ENCODE measurements at regions not wholly inside any gene's neighbourhood (a gene's known extent, or its start where the extent isn't known, plus 50 kb on each side); places are given as distances from the start of the nearest gene placed in this dataset.

DNA sequence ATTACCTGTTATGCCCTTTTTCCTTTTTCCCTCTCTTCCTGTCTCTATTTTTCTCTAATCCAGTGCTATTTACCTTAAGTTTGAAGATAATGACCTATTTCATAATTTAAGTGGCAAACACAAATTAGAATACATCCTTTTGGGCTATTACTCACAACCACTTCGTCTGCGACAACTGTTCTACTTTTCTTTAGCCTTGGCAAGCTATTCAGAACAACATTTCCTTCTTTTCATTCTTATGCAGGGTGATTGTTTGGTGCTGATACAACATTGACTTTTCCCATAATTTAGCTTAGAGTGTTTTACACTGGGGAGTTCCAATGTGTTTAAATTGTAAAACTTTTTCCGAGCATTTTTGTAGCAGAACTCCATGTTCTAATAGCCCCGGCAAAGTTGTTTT is 86.6 kb upstream of the S1PR1 start:
- no peak overlapping the region for H3K27ac Mint-ChIP-seq
- POLR2A ChIA-PET: interaction anchor here (1.1 kb wide), 1 partner anchor 28 kb away, joined by 3 read pairs; no protein-coding TSS in a partner anchor
- no peaks in the 10 kb centered on the region for H3K9me3 Mint-ChIP-seq
- DNase-seq: no peak
- no peaks in the 10 kb centered on the region for H3K27me3 Mint-ChIP-seq
- H3K4me3 Mint-ChIP-seq: no peak overlapping the region
- CTCF ChIA-PET: no interaction called here
- H3K4me1 Mint-ChIP-seq: peaks cover 6% of the 10 kb centered on the region
- no peaks in the 10 kb centered on the region for H3K36me3 Mint-ChIP-seq (ENCODE audit: low read depth)

GRCh38 chr1:101148980-101149379 is 87.8 kb upstream of the S1PR1 start:
- H3K4me1 Mint-ChIP-seq: peaks cover 8% of the 10 kb centered on the region
- H3K36me3 Mint-ChIP-seq (ENCODE audit: low read depth): no peaks in the 10 kb centered on the region
- POLR2A ChIA-PET: no interaction called here
- no peak for DNase-seq
- CTCF ChIA-PET: interaction anchor here (0.5 kb wide), 1 partner anchor 1415 kb away, joined by 6 read pairs; no protein-coding TSS in a partner anchor
- H3K27ac Mint-ChIP-seq: no peak overlapping the region
- H3K9me3 Mint-ChIP-seq: no peaks in the 10 kb centered on the region
- no peaks in the 10 kb centered on the region for H3K27me3 Mint-ChIP-seq
- H3K4me3 Mint-ChIP-seq: no peak overlapping the region

GRCh38 chr1:101147381-101147780 is 89.4 kb upstream of the S1PR1 start:
- Mint-ChIP-seq H3K36me3 (ENCODE audit: low read depth) (no peaks in the 10 kb centered on the region), H3K9me3 (peaks cover 2% of the 10 kb centered on the region), H3K4me3 (no peak overlapping the region), H3K4me1 (peaks cover 8% of the 10 kb centered on the region), H3K27me3 (no peaks in the 10 kb centered on the region), H3K27ac (no peak overlapping the region)
- ChIA-PET POLR2A (no interaction called here), CTCF (interaction anchor here (1.3 kb wide), 1 partner anchor 92 kb away, joined by 4 read pairs; no protein-coding TSS in a partner anchor)
- DNase-seq: no peak

DNA sequence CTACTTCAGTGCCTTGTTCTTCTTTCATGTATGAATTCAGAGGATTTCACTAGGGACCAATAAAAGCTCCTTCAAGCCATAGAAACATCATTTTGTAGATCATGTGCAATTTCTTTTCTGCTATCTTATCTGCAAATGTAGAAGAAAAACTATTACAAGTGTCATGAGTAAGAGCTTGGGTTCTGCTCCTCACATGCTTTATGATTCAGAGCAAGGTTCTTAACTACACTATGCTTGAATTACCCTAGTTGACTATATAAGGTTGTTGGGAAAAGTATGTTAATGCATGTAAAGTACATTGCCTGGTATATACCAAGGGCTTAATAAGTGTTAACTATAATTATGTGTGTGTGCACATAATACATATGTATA is 91.4 kb upstream of the S1PR1 start:
- no peak overlapping the region for H3K27ac Mint-ChIP-seq

DNA sequence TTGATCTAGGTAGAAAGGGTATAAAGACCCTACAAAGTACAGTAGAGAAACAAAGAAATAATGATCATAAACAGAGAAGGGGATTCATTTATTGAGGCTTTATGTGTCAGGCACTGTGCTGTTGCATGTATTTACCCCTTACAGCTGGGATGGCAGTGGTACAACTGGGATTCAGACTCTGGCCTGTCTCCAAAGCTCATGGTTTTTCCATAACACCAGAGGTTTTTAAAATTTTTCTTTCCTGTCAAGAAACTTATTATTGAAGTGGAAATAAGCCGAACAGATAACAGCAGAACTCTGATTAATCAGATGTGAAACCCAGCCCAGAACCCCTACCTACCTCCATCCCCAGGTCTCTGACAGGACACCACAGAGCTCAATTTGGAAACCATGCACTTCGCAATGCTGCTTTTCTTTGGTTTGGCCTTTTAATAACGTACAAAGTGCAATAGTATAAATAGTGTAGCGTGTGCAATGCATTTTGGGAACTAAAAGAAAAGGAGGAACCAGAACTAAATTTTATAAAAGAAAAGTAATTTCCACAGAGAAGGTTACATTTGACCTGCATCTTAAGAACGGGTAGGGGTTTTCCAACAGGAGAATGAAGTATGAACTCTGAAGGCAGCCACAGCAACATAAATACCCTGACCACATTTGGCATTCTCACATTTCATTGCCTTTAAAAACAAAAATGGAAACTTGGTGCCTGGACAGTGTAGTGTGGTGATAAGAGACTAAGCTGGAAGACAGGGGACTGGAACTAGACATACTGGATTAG is 92.0 kb upstream of the S1PR1 start:
- no peak overlapping the region for H3K4me3 Mint-ChIP-seq
- peaks cover 12% of the 10 kb centered on the region for H3K4me1 Mint-ChIP-seq
- no peaks in the 10 kb centered on the region for H3K27me3 Mint-ChIP-seq
- no peaks in the 10 kb centered on the region for H3K36me3 Mint-ChIP-seq (ENCODE audit: low read depth)
- CTCF ChIA-PET: interaction anchor here (1.0 to 1.2 kb wide), 3 partner anchors 8 to 81 kb away, joined by 3 to 5 read pairs (median 3); no protein-coding TSS in a partner anchor
- POLR2A ChIA-PET: interaction anchor here (1.0 to 1.4 kb wide), 2 partner anchors 9 to 120 kb away, joined by 3 read pairs; no protein-coding TSS in a partner anchor
- no peak for DNase-seq
- H3K9me3 Mint-ChIP-seq: peaks cover 2% of the 10 kb centered on the region
- no peak overlapping the region for H3K27ac Mint-ChIP-seq

More for the DNA sequence above, 91.4 kb upstream of the S1PR1 start:
- CTCF ChIA-PET: interaction anchor here (1.0 to 1.2 kb wide), 3 partner anchors 9 to 82 kb away, joined by 3 to 5 read pairs (median 3); no protein-coding TSS in a partner anchor
- Mint-ChIP-seq H3K36me3 (ENCODE audit: low read depth) (no peaks in the 10 kb centered on the region), H3K27me3 (no peaks in the 10 kb centered on the region), H3K9me3 (peaks cover 2% of the 10 kb centered on the region), H3K4me3 (no peak overlapping the region), H3K4me1 (peaks cover 8% of the 10 kb centered on the region)
- POLR2A ChIA-PET: interaction anchor here (1.0 to 1.4 kb wide), 2 partner anchors 8 to 121 kb away, joined by 3 read pairs; no protein-coding TSS in a partner anchor
- DNase-seq: no peak

DNA sequence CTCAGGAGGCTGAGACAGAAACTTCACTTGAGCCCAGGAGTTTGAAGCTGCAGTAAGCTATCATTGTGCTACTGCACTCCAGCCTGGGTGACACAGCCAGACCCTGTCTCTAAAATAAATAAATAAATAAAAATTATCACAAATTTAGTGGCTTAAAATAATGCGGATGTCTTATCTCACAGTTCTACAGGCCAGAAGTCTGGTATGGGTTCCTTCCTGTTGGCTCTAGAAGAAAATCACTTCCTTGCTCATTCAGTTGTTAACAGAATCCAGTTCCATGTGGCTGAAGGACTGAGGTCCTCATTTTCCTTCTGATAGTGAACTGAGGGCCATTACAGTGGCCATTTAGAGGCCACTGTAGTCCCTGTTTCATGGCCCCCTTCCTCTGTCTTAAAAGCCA is 94.6 kb upstream of the S1PR1 start:
- POLR2A ChIA-PET: interaction anchor here (8.7 kb wide), 1 partner anchor 96 kb away, joined by 151 read pairs; the partner anchor contains the start of gene S1PR1
- H3K27me3 Mint-ChIP-seq: no peaks in the 10 kb centered on the region
- no peak for DNase-seq
- no peak overlapping the region for H3K27ac Mint-ChIP-seq
- H3K4me3 Mint-ChIP-seq: no peak overlapping the region
- H3K36me3 Mint-ChIP-seq (ENCODE audit: low read depth): no peaks in the 10 kb centered on the region
- peaks cover 26% of the 10 kb centered on the region for H3K4me1 Mint-ChIP-seq
- H3K9me3 Mint-ChIP-seq: peaks cover 2% of the 10 kb centered on the region
- CTCF ChIA-PET: interaction anchor here (0.8 to 3.8 kb wide), 3 partner anchors 96 to 146 kb away, joined by 3 to 13 read pairs (median 3); no protein-coding TSS in a partner anchor

DNA sequence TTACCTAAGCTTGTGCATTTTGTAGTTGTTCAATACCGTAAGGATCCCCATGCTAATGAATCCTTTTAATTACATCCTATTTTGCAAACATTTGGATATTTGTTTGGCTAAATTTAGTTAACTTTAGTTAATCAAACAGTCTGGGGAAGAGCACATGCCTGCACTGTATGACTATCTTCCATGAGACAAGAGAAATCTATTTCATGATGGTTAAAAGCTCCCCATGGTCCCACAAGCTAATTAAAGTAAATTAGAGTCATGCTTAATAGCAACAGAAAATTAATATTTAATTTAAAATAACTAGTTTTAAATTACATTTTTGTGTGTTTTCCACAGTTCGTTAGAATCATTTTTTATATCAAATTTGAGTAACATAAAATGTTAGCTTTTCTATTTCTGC is 95.4 kb upstream of the S1PR1 start:
- Mint-ChIP-seq H3K4me3 (no peak overlapping the region), H3K9me3 (peaks cover 2% of the 10 kb centered on the region), H3K27ac (no peak overlapping the region), H3K36me3 (ENCODE audit: low read depth) (no peaks in the 10 kb centered on the region), H3K27me3 (no peaks in the 10 kb centered on the region), H3K4me1 (peaks cover 35% of the 10 kb centered on the region)
- ChIA-PET CTCF (interaction anchor here (0.8 to 7.5 kb wide), 4 partner anchors 97 to 147 kb away, joined by 3 to 84 read pairs (median 8); partner anchors contain the start of gene S1PR1), POLR2A (interaction anchor here (8.7 kb wide), 1 partner anchor 96 kb away, joined by 151 read pairs; the partner anchor contains the start of gene S1PR1)
- no peak for DNase-seq

DNA sequence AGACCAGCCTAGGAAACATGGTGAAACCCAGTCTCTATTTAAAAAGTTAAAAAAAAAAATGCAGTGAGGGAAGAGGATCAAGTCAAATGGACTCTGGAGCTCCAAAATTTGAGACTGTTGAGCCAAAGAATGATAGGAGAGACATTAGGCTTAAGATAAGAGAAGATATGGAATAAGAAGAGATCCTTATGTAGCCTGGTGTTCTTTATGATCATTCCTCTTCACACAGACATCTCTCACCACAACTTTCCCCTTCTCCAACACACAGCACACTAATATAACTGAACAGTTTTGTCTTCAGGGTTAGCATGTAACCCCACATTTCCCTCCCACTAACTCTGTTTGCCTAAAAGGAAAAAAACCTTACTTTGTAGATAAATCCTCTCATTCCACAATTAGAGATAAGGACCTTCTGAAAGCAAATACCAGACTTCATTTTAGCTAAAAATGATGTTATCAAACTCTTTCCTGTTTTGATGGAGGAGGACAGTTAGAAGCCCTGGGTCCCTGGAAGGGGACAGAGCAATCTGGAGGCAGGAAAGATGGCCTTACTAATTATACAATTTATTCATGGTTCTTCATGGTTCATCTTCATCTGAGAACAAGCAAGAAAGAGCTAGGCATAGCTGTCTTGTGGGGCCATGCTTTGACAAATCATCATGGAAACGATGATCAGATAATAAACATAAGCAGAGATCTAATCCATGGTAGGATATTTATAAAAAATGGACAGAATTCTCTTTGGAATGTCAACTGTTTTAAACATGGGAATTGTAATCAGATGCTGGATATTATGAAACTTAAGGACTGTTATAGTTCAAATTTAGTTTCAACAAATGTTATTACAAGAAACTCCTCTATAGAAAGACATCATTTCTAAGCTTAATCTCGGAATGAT is 96.7 kb upstream of the S1PR1 start:
- H3K36me3 Mint-ChIP-seq (ENCODE audit: low read depth): no peaks in the 10 kb centered on the region
- H3K27me3 Mint-ChIP-seq: no peaks in the 10 kb centered on the region
- ChIA-PET POLR2A (interaction anchor here (1.1 to 8.7 kb wide), 6 partner anchors 10 to 139 kb away, joined by 3 to 151 read pairs (median 4); partner anchors contain the start of gene S1PR1), CTCF (interaction anchor here (0.7 to 7.5 kb wide), 4 partner anchors 10 to 170 kb away, joined by 4 to 84 read pairs (median 14); partner anchors contain the start of gene S1PR1)
- no peak for DNase-seq
- H3K9me3 Mint-ChIP-seq: peaks cover 2% of the 10 kb centered on the region
- no peak overlapping the region for H3K27ac Mint-ChIP-seq
- H3K4me1 Mint-ChIP-seq: peaks cover 43% of the 10 kb centered on the region
- no peak overlapping the region for H3K4me3 Mint-ChIP-seq

- Mint-ChIP-seq H3K27ac (no peak overlapping the region), H3K9me3 (peaks cover 2% of the 10 kb centered on the region), H3K4me3 (no peak overlapping the region), H3K36me3 (ENCODE audit: low read depth) (peaks cover under 1% of the 10 kb centered on the region), H3K4me1 (peaks cover 53% of the 10 kb centered on the region), H3K27me3 (no peaks in the 10 kb centered on the region)
- DNase-seq: no peak
- CTCF ChIA-PET: interaction anchor here (0.7 to 7.5 kb wide), 6 partner anchors 10 to 367 kb away, joined by 3 to 84 read pairs (median 8); partner anchors contain the start of gene S1PR1
- POLR2A ChIA-PET: interaction anchor here (1.2 to 8.7 kb wide), 6 partner anchors 10 to 140 kb away, joined by 3 to 151 read pairs (median 6); partner anchors contain the start of gene S1PR1
Measured at GRCh38 chr1:101139130-101139529, 97.7 kb upstream of the S1PR1 start.

DNA sequence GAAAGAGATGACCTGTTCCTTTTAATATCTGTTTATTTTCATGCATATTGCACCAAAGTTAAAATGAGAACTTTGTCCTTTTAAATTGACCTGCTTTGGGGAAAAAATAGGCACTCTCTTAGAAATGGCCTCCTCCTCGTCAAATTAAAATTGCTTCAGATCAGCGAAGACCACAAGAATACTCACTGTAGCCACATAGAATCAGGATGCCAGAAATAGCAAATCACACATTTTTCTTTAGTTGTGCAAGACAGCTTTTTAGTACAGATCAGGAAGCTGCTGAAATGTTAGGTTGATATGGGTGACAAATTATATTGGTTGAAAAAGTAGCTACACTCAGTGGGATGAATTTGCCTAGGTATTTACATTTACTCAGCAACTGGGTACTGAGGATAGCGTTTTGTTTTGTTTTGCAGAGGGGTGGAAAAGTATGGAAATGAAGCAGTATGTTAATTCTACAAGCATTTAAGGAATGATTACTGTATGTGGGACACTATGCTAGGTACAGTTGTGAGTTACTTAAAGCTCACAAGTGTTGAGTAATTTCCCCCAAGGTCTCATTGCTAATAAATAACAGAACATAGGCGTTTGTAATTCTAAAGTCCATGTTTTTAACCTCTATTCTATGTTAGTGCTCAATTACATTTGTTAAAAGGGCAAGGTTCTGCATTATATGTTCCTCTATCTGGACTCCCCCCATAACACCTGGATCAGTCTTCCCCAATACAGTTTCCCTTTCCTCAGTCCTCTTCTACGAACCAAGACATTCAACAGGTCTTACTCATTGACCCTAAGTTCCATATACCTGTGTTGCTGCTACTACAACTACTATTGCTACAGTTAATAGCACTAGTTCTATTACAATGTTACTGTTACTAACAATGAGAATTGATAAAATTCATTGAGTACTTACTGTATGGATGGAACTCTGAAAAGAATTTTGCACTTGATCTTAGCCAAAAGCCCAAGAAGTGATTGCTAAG is 99.4 kb upstream of the S1PR1 start:
- H3K4me3 Mint-ChIP-seq: no peak overlapping the region
- H3K9me3 Mint-ChIP-seq: no peaks in the 10 kb centered on the region
- peaks cover 2% of the 10 kb centered on the region for H3K36me3 Mint-ChIP-seq (ENCODE audit: low read depth)
- DNase-seq: no peak
- ChIA-PET POLR2A (interaction anchor here (0.6 to 8.7 kb wide), 16 partner anchors 8 to 214 kb away, joined by 3 to 151 read pairs (median 4); partner anchors contain the start of gene S1PR1), CTCF (interaction anchor here (0.5 to 7.5 kb wide), 10 partner anchors 8 to 220 kb away, joined by 3 to 84 read pairs (median 3); partner anchors contain the start of gene S1PR1)
- H3K27me3 Mint-ChIP-seq: no peaks in the 10 kb centered on the region
- peaks cover 56% of the 10 kb centered on the region for H3K4me1 Mint-ChIP-seq
- H3K27ac Mint-ChIP-seq: peak overlapping the region; percentile 64

GRCh38 chr1:101136739-101137138 is 100.1 kb upstream of the S1PR1 start:
- Mint-ChIP-seq H3K36me3 (ENCODE audit: low read depth) (peaks cover 2% of the 10 kb centered on the region), H3K27me3 (no peaks in the 10 kb centered on the region), H3K4me1 (peaks cover 58% of the 10 kb centered on the region), H3K27ac (peak overlapping the region; percentile 64), H3K4me3 (no peak overlapping the region), H3K9me3 (no peaks in the 10 kb centered on the region)
- peak; percentile 26 for DNase-seq
- CTCF ChIA-PET: interaction anchor here (0.6 to 7.5 kb wide), 12 partner anchors 7 to 215 kb away, joined by 3 to 84 read pairs (median 4); partner anchors contain the start of gene S1PR1
- POLR2A ChIA-PET: interaction anchor here (0.7 to 8.7 kb wide), 15 partner anchors 9 to 214 kb away, joined by 3 to 151 read pairs (median 4); partner anchors contain the start of gene S1PR1
